HG03439 (cell line): ENCODE measurements at regions not wholly inside any gene's neighbourhood (a gene's known extent, or its start where the extent isn't known, plus 50 kb on each side); places are given as distances from the start of the nearest gene placed in this dataset.

ENCODE experiments used
- ATAC-seq: cut with Tn5 transposase; IDR thresholded peaks from one replicate; pipeline ENCODE4 v1.9.1; 2021; ENCODE audit warnings: mild to moderate bottlenecking, moderate library complexity; ENCODE audit not compliant: unreplicated experiment

- no peak for ATAC-seq
Observed at GRCh38 chr17:79457376-79457775, 153.5 kb downstream of the RBFOX3 start.

- no peak for ATAC-seq
Observed at GRCh38 chr17:79455636-79456035, 155.2 kb downstream of the RBFOX3 start.

GRCh38 chr17:79454826-79455225 is 156.0 kb downstream of the RBFOX3 start:
- ATAC-seq: no peak

- ATAC-seq: no peak
Observed at GRCh38 chr17:79453481-79453880, 157.4 kb downstream of the RBFOX3 start.

- ATAC-seq: no peak
Observed at GRCh38 chr17:79452706-79453105, 158.1 kb downstream of the RBFOX3 start.

GRCh38 chr17:79451167-79451566 is 159.7 kb downstream of the RBFOX3 start:
- no peak for ATAC-seq

- no peak for ATAC-seq
Observed at GRCh38 chr17:79446399-79447009, 164.3 kb downstream of the RBFOX3 start.

GRCh38 chr17:79444198-79444597 is 166.7 kb downstream of the RBFOX3 start:
- ATAC-seq: no peak

- no peak for ATAC-seq
Observed at GRCh38 chr17:79443026-79443425, 167.8 kb downstream of the RBFOX3 start.

GRCh38 chr17:79441356-79442160 is 169.3 kb downstream of the RBFOX3 start:
- no peak for ATAC-seq

- ATAC-seq: no peak
Observed at GRCh38 chr17:79440251-79440650, 170.6 kb downstream of the RBFOX3 start.

GRCh38 chr17:79439493-79439892 is 171.4 kb downstream of the RBFOX3 start:
- no peak for ATAC-seq

- ATAC-seq: no peak
Observed at GRCh38 chr17:79438546-79439334, 172.1 kb downstream of the RBFOX3 start.

- no peak for ATAC-seq
Observed at GRCh38 chr17:79438058-79438457, 172.8 kb downstream of the RBFOX3 start.

GRCh38 chr17:79437081-79437480 is 173.8 kb downstream of the RBFOX3 start:
- no peak for ATAC-seq

- no peak for ATAC-seq
Observed at GRCh38 chr17:79435962-79436361, 174.9 kb downstream of the RBFOX3 start.

- ATAC-seq: no peak
Observed at GRCh38 chr17:79435296-79435695, 175.6 kb downstream of the RBFOX3 start.

- ATAC-seq: no peak
Observed at GRCh38 chr17:79434215-79434614, 176.6 kb downstream of the RBFOX3 start.

GRCh38 chr17:79433379-79433778 is 177.5 kb downstream of the RBFOX3 start:
- no peak for ATAC-seq

- ATAC-seq: no peak
Observed at GRCh38 chr17:79431175-79431574, 179.7 kb downstream of the RBFOX3 start.

GRCh38 chr17:79429864-79430494 is 180.9 kb downstream of the RBFOX3 start:
- ATAC-seq: no peak
